Stimulated activated naive B cell treated with anti-CD40 and anti-IgM and Interleukin-4, amounts not matched to agents 10 μg/mL and 1 μg/mL and 100 μg/mL, for 72 hours (primary cell): ENCODE measurements at regions not wholly inside any gene's neighbourhood (a gene's known extent, or its start where the extent isn't known, plus 50 kb on each side); places are given as distances from the start of the nearest gene placed in this dataset.
"Not testable (repeated sequence)": the region's sequence is repeated elsewhere in the genome, so short reads cannot be mapped to it uniquely, and the experiment has no call there.

Experiments used
- ATAC-seq, 2 donors: fragments of 150-1000 bp; cut with Tn5 transposase; replicated peaks; 2 replicates each; pipeline ENCODE4 v1.10.0; 2021; ENCODE audit warnings: moderate library complexity in 1 of 2
- DNase-seq: peaks from one replicate; pipeline ENCODE4 v3.0.0; 2021
- H3K27ac Mint-ChIP-seq: one replicate; pipeline ENCODE4 v1.8.0; 2022; ENCODE audit warnings: mild to moderate bottlenecking, mixed read lengths
- H3K27me3 Mint-ChIP-seq, 2 donors: one replicate each; pipeline ENCODE4 v1.8.0; 2022; ENCODE audit warnings: mixed read lengths in 2 of 2
- H3K36me3 Mint-ChIP-seq, 2 donors: one replicate each; pipeline ENCODE4 v1.8.0; 2022; ENCODE audit warnings: mixed read lengths in 2 of 2, mild to moderate bottlenecking in 1 of 2
- H3K4me1 Mint-ChIP-seq, 2 donors: one replicate each; pipeline ENCODE4 v1.8.0; 2022; ENCODE audit warnings: mixed read lengths in 2 of 2, mild to moderate bottlenecking in 1 of 2
- H3K4me3 Mint-ChIP-seq, 2 donors: one replicate each; pipeline ENCODE4 v1.8.0; 2022; ENCODE audit warnings: mild to moderate bottlenecking in 2 of 2, mixed read lengths in 2 of 2, moderate library complexity in 1 of 2
- H3K9me3 Mint-ChIP-seq, 2 donors: one replicate each; pipeline ENCODE4 v1.8.0; 2022; ENCODE audit warnings: mixed read lengths in 2 of 2, mild to moderate bottlenecking in 1 of 2

- H3K27ac Mint-ChIP-seq: no peak overlapping the region
- H3K36me3 Mint-ChIP-seq: no peaks in the 10 kb centered on the region
- H3K4me1 Mint-ChIP-seq: no peaks in the 10 kb centered on the region
- peaks cover 17 to 19% of the 10 kb centered on the region in 2 donors for H3K9me3 Mint-ChIP-seq
- no peak for ATAC-seq
- no peaks in the 10 kb centered on the region for H3K27me3 Mint-ChIP-seq
- H3K4me3 Mint-ChIP-seq: no peak overlapping the region
- DNase-seq: no peak
Measured at GRCh38 chr12:33614630-33615029, 175.0 kb upstream of the SYT10 start.

GRCh38 chr12:33617218-33617617, 177.6 kb upstream of the SYT10 start:
- Mint-ChIP-seq H3K36me3 (no peaks in the 10 kb centered on the region), H3K9me3 (peaks cover 20% of the 10 kb centered on the region in 2 donors)
- ATAC-seq: no peak

GRCh38 chr12:33628087-33628486, 188.5 kb upstream of the SYT10 start:
- no peaks in the 10 kb centered on the region for H3K27me3 Mint-ChIP-seq
- H3K4me1 Mint-ChIP-seq: no peaks in the 10 kb centered on the region
- ATAC-seq (peak; percentile 27 to 36), DNase-seq (no peak)
- no peak overlapping the region for H3K4me3 Mint-ChIP-seq
- H3K27ac Mint-ChIP-seq: no peak overlapping the region
- no peaks in the 10 kb centered on the region for H3K36me3 Mint-ChIP-seq
- peaks cover 0 to 3% of the 10 kb centered on the region in 2 donors for H3K9me3 Mint-ChIP-seq

More at GRCh38 chr12:33617218-33617617, 177.6 kb upstream of the SYT10 start:
- no peak for DNase-seq
- Mint-ChIP-seq H3K4me3 (no peak overlapping the region), H3K27ac (no peak overlapping the region), H3K27me3 (no peaks in the 10 kb centered on the region), H3K4me1 (no peaks in the 10 kb centered on the region)

GRCh38 chr12:33634544-33634943, 194.9 kb upstream of the SYT10 start:
- no peaks in the 10 kb centered on the region for H3K36me3 Mint-ChIP-seq
- DNase-seq: no peak

GRCh38 chr12:33636930-33637329, 197.3 kb upstream of the SYT10 start:
- not testable (repeated sequence) for H3K36me3 Mint-ChIP-seq, H3K27ac Mint-ChIP-seq, DNase-seq, H3K9me3 Mint-ChIP-seq, H3K4me3 Mint-ChIP-seq, H3K27me3 Mint-ChIP-seq, H3K4me1 Mint-ChIP-seq, ATAC-seq

More at GRCh38 chr12:33634544-33634943, 194.9 kb upstream of the SYT10 start:
- peaks cover 0 to 1% of the 10 kb centered on the region in 2 donors for H3K9me3 Mint-ChIP-seq
- H3K27ac Mint-ChIP-seq: no peak overlapping the region
- no peaks in the 10 kb centered on the region for H3K27me3 Mint-ChIP-seq
- peaks cover 0 to 9% of the 10 kb centered on the region in 2 donors for H3K4me1 Mint-ChIP-seq
- H3K4me3 Mint-ChIP-seq: no peak overlapping the region
- ATAC-seq: peak; percentile 53 to 60

- Mint-ChIP-seq H3K9me3 (no peaks in the 10 kb centered on the region), H3K4me1 (peaks cover 0 to 1% of the 10 kb centered on the region in 2 donors), H3K27me3 (no peaks in the 10 kb centered on the region), H3K27ac (no peak overlapping the region), H3K36me3 (no peaks in the 10 kb centered on the region), H3K4me3 (no peak overlapping the region)
- no peak for DNase-seq
- no peak for ATAC-seq
Measured at GRCh38 chr12:33639975-33640374, 200.4 kb upstream of the SYT10 start.

- Mint-ChIP-seq H3K36me3 (no peaks in the 10 kb centered on the region), H3K27me3 (no peaks in the 10 kb centered on the region), H3K4me1 (no peaks in the 10 kb centered on the region), H3K4me3 (no peak overlapping the region), H3K27ac (no peak overlapping the region), H3K9me3 (peaks cover 0 to 4% of the 10 kb centered on the region in 2 donors)
- DNase-seq: no peak
- ATAC-seq: no peak
Measured at GRCh38 chr12:33649992-33650391, 210.4 kb upstream of the SYT10 start.

- no peak overlapping the region for H3K27ac Mint-ChIP-seq
Measured at GRCh38 chr12:33650832-33651231, 211.2 kb upstream of the SYT10 start.

GRCh38 chr12:33653362-33653761, 213.7 kb upstream of the SYT10 start:
- DNase-seq: no peak
- no peak for ATAC-seq
- Mint-ChIP-seq H3K27me3 (no peaks in the 10 kb centered on the region), H3K36me3 (no peaks in the 10 kb centered on the region), H3K27ac (no peak overlapping the region), H3K4me1 (no peaks in the 10 kb centered on the region), H3K4me3 (no peak overlapping the region), H3K9me3 (peaks cover 0 to 4% of the 10 kb centered on the region in 2 donors)

More at GRCh38 chr12:33650832-33651231, 211.2 kb upstream of the SYT10 start:
- no peak for ATAC-seq
- Mint-ChIP-seq H3K4me3 (no peak overlapping the region), H3K9me3 (peaks cover 0 to 4% of the 10 kb centered on the region in 2 donors), H3K36me3 (no peaks in the 10 kb centered on the region), H3K4me1 (no peaks in the 10 kb centered on the region), H3K27me3 (no peaks in the 10 kb centered on the region)
- DNase-seq: no peak

- no peaks in the 10 kb centered on the region for H3K27me3 Mint-ChIP-seq
- no peak overlapping the region for H3K27ac Mint-ChIP-seq
- H3K9me3 Mint-ChIP-seq: peaks cover 0 to 1% of the 10 kb centered on the region in 2 donors
- H3K36me3 Mint-ChIP-seq: no peaks in the 10 kb centered on the region
- no peaks in the 10 kb centered on the region for H3K4me1 Mint-ChIP-seq
- ATAC-seq (no peak), DNase-seq (no peak)
- no peak overlapping the region for H3K4me3 Mint-ChIP-seq
Measured at GRCh38 chr12:33654313-33654712, 214.7 kb upstream of the SYT10 start.

GRCh38 chr12:33663000-33663654, 223.5 kb upstream of the SYT10 start:
- no peak overlapping the region for H3K27ac Mint-ChIP-seq
- H3K4me3 Mint-ChIP-seq: no peak overlapping the region
- no peak for DNase-seq
- no peaks in the 10 kb centered on the region for H3K36me3 Mint-ChIP-seq
- no peaks in the 10 kb centered on the region for H3K27me3 Mint-ChIP-seq
- no peaks in the 10 kb centered on the region for H3K4me1 Mint-ChIP-seq
- H3K9me3 Mint-ChIP-seq: peaks cover 0 to 2% of the 10 kb centered on the region in 2 donors
- ATAC-seq: no peak

- no peaks in the 10 kb centered on the region for H3K36me3 Mint-ChIP-seq
- H3K4me3 Mint-ChIP-seq: no peak overlapping the region
- no peaks in the 10 kb centered on the region for H3K4me1 Mint-ChIP-seq
- H3K9me3 Mint-ChIP-seq: no peaks in the 10 kb centered on the region
- ATAC-seq: no peak
- H3K27ac Mint-ChIP-seq: no peak overlapping the region
- H3K27me3 Mint-ChIP-seq: no peaks in the 10 kb centered on the region
- DNase-seq: no peak
Measured at GRCh38 chr12:33669349-33669748, 229.7 kb upstream of the SYT10 start.

GRCh38 chr12:33670284-33670683, 230.7 kb upstream of the SYT10 start:
- Mint-ChIP-seq H3K9me3 (no peaks in the 10 kb centered on the region), H3K27ac (no peak overlapping the region), H3K36me3 (no peaks in the 10 kb centered on the region), H3K4me3 (no peak overlapping the region), H3K4me1 (no peaks in the 10 kb centered on the region), H3K27me3 (no peaks in the 10 kb centered on the region)
- ATAC-seq (no peak), DNase-seq (no peak)

GRCh38 chr12:33671676-33672075, 232.1 kb upstream of the SYT10 start:
- Mint-ChIP-seq H3K27me3 (no peaks in the 10 kb centered on the region), H3K4me1 (no peaks in the 10 kb centered on the region), H3K27ac (no peak overlapping the region), H3K4me3 (no peak overlapping the region), H3K9me3 (no peaks in the 10 kb centered on the region), H3K36me3 (no peaks in the 10 kb centered on the region)
- no peak for DNase-seq
- no peak for ATAC-seq

GRCh38 chr12:33672836-33673577, 233.4 kb upstream of the SYT10 start:
- Mint-ChIP-seq H3K4me1 (no peaks in the 10 kb centered on the region), H3K36me3 (no peaks in the 10 kb centered on the region), H3K27ac (no peak overlapping the region), H3K9me3 (no peaks in the 10 kb centered on the region), H3K27me3 (no peaks in the 10 kb centered on the region), H3K4me3 (no peak overlapping the region)
- ATAC-seq (no peak), DNase-seq (no peak)
